Activated T-helper 1 cell treated with Interleukin-2 at 50 U/mL for 16 hours (primary cell): ENCODE measurements at regions not wholly inside any gene's neighbourhood (a gene's known extent, or its start where the extent isn't known, plus 50 kb on each side); places are given as distances from the start of the nearest gene placed in this dataset.
"Not testable (repeated sequence)": the region's sequence is repeated elsewhere in the genome, so short reads cannot be mapped to it uniquely, and the experiment has no call there.

Source experiments
- DNase-seq: peaks from one replicate; pipeline ENCODE4 v3.0.0-alpha.2; 2020; ENCODE audit warnings: low read depth

GRCh38 chr2:176924909-176925534 lies 287.6 kb upstream of the HNRNPA3 start:
- no peak for DNase-seq

DNA sequence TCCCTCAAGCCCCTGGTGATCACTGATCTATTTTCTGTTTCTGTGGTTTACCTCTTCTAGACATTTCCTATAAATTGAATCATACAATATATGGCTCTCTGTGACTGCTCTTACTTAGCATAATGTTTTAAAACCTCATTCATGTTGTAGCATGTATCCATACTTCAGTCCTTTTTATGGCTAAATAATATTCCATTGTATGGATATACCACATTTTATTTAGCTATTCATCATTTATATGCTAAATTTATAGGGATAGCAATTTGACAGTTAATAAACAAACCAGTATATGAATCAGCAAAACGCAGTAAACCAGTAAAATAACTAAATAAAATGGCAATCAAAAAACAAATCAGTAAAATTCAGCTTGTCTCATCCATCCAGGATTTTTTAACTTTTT lies 286.1 kb upstream of the HNRNPA3 start:
- DNase-seq = no peak

DNA sequence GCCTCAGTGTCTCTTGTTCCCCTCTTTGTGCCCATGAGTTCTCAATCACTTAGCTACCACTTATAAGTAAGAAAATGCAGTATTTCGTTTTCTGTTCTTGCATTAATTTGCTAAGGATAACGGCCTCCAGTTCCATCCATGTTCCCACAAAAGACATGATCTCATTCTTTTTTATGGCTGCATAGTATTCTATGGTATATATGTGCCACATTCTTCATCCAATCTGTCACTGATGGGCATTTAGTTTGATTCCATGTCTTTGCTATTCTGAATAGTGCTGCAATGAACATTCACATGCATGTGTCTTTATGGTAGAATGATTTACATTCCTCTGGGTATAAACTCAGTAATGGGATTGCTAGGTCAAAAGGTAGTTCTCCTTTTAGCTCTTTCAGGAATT lies 283.2 kb upstream of the HNRNPA3 start:
- DNase-seq = not testable (repeated sequence)

DNA sequence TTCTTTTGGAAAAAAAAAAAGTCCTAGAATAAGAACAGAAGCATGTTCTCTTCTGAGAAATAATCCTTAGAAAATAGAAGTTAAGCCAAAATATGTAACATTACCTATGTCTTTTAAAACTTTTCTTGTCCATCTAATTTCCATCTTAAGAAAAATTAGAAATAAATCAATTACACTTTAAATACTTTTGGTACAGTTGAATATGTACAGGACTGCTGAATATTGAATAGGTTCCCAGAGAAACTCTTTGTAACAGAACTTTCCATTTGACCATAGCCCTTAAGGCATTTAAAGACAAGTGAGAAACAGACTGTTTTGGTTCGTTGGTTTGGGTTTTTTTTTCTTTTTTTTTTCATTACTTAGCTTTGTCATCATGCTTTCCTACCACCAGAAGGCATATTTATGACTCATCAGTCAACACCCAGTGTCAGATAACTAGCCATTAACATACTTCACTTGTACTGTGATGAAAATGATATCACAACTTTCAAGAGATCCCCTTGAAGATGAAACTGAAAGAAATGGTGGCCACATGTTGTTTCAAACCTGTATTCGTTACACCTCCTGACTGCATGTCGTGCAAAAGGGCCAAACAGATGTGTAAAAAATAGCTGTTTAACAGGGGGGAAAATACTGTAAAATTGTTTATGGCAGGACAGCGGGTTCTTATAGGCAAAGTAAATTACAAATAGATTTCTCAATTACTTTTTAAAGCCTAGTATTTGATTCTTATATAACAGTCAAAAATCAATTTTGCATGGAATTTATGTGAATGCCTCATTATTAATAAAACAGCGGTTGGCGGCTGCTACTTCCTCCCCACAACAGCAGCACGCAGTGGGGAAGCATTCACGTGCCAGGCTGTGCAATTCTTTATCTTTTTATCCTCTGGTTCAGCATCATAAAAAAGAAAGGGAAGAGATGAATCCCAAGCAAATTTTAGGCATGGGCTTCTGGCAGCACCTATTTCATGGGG lies 280.7 kb upstream of the HNRNPA3 start:
- no peak for DNase-seq

GRCh38 chr2:176934131-176934530 lies 278.5 kb upstream of the HNRNPA3 start:
- no peak for DNase-seq

- DNase-seq = no peak
Observed at GRCh38 chr2:176934869-176935415, 277.7 kb upstream of the HNRNPA3 start.

- DNase-seq = no peak
Observed at GRCh38 chr2:176935543-176936102, 277.0 kb upstream of the HNRNPA3 start.

GRCh38 chr2:176936410-176936809 lies 276.2 kb upstream of the HNRNPA3 start:
- no peak for DNase-seq

DNA sequence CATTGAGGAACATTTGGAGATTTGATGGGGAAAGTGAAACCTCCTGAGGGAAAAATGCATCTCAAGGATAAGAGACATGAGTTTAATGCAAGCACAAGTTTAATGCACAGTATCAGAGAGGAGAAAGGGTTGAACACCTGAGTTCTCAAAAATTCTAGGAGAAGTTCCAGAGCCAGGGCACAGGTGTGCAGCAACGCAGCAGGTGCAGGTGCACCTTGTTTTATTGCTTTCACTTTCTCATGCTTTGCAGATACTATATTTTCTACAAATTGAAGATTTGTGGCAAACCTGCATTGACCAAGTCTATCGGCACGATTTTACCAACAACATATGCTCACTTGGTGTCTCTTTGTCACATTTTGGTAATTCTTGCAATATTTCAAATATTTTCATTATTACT lies 267.6 kb upstream of the HNRNPA3 start:
- DNase-seq = no peak

DNA sequence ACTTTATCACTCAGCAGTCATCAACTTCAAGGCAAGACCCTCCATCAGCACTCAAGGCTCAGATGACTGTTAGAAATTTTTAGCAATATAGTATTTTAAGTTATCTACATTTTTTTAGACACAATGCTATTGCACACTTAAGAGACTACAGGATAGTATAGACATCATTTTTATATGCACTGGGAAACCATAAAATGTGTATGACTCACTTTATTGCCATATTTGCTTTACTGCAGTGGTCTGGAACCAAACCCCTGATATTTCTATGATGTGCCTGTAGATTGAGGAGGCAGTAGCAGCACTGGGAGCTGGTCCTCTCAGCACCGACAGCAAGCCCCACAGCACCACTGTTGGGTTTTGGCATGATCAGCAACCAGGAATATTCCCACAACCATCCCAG lies 264.8 kb upstream of the HNRNPA3 start:
- no peak for DNase-seq

GRCh38 chr2:176951218-176951617 lies 261.4 kb upstream of the HNRNPA3 start:
- not testable (repeated sequence) for DNase-seq

DNA sequence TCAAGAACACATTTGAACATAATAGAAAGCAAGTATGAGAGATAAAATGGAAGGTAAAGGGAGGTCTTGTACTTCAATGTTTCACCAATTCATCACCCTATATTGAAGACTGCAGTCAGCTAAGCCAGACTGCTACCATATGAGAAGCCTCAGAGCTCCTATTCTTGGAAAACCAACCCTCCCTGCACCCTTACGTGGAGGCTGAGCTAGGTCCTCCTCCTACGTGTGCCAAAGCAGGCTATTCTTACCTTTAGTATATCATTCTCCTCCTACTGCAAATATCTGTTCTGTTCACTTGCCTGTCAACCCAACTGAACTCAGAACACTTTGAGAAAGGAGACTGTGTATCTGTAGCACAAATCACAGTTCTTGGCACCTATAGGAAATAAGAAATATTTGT lies 255.8 kb upstream of the HNRNPA3 start:
- DNase-seq = no peak

DNA sequence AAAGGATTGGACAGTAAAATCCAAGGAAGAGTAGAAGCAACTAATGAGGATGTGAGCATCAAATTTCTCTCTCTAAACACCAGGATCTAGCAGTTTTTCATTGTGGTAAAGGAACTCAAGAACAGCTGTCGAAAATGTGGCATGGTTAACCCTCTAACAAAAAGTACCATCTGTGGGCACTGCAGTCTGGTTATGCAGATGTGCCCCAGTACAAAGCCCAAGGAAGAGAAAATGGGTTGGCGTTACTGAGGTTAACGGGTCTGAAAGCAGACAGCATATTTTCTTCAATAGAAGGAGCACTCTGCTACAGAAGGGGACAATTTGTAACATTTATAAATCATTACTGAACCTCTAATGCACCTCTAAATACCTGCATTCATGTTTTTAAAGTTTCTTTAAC lies 253.0 kb upstream of the HNRNPA3 start:
- DNase-seq = no peak

DNA sequence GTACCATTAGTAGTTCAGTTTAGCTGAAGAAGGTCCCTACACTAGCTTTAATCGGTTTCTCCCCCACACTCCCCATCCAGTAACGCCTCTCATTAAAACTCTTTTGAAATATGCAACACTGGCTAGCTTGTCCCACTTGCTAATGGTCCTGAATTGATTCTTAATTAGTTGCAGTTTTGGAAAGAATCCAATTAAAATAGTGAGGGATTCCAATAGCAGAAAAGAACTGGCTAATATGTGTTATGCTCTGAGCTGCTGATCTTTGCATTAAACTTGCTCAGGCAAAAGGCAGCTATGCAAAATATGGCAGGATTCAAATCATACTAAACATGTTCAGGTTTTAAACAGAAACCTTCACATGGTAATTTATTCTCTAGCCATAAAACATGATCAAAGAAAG lies 252.5 kb upstream of the HNRNPA3 start:
- no peak for DNase-seq

GRCh38 chr2:176960736-176961520 lies 251.7 kb upstream of the HNRNPA3 start:
- DNase-seq = no peak

DNA sequence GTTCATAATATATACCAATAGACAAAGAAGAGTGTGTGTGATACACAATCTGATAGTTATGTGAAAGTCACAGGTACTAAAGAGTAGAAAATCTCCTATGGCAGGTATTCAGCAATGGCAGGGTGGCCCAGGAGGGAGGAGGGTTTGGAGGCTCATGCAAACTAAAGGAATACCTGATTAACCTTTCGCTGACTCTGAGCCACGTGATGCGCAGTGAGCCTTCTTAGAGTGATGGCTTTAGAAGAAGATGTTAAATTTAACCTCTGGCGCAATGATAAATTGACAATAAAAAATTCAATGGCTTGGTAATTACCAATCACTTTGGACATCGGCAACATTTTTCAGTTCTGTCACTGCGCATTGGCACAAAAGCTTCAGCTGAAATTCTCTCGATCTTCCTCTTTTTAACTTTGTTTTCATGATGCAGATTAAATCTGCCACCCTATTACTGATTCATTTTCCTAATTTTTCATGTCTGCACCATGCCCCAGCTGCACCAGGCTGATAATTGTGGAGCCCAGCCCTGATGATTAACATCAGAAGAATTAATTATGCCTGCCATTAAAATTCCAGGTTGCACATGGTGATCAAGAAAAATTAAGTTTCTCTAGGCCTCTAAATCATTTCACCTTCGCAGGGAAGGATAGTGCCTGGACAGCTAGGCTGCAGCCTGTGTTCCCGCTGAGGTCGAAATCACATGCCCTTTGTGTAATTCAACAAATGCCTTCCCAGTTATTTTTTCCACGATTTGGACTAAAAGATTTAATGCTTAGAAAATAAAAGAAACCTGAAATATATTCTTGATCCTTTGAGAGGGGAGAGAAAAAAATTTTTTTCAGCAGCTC lies 250.6 kb upstream of the HNRNPA3 start:
- DNase-seq = no peak

DNA sequence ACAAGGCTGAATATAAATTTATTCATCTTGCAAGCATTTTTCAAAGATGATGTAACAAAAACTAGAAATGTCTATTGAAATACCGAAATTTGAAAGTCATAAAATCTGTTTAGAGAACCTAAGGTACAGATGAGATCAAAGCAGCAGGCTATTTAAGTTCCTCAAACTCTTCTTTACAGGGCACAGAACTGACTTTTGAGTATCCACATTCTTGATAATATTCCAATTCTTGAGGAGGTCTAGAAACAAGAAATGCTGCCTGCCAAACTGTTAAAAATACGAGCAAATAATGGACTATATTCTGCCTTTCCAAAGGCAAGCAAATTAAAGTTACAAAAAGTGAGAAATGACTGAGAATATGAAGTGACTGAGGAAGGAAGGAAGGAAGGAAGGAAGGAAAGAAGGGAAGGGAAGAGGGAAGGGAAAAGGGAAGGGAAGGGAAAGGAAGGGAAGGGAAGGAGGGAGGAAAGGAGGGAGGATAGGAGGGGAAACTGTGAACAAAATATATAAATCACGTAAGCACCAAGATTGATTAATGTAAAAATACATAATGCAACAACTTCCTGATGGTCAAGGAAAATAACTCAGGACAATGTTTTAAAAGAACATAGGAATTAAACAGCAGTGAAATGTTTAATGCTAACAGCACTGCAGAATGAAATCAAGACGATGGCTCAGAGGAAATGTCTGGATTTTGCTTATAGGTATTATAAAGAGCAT lies 248.9 kb upstream of the HNRNPA3 start:
- DNase-seq = no peak

DNA sequence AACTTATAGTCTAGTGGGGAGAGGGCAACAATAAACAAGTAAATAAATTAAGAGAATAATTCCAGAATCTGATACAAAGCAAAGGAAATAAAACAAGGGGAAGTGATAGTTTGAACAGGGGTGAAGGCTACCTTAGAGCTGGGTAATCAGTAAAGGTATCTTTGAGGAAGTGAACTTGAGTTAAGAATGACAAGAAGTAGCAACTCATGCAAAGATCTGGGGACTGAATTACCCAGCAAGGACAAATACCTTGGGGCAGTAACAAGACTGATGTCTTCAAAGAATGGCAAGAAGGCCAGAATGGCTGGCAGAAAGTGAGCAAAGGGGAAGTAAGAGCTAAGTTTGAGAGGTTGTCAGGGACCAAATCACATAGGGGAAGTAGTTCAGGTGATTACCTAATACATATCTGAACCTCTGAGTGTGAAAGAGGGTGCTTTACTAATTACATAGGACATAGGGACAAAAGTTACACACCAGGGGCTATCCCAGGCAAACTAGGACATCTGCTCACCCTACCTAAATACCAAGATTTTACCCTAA lies 244.6 kb upstream of the HNRNPA3 start:
- DNase-seq = no peak

DNA sequence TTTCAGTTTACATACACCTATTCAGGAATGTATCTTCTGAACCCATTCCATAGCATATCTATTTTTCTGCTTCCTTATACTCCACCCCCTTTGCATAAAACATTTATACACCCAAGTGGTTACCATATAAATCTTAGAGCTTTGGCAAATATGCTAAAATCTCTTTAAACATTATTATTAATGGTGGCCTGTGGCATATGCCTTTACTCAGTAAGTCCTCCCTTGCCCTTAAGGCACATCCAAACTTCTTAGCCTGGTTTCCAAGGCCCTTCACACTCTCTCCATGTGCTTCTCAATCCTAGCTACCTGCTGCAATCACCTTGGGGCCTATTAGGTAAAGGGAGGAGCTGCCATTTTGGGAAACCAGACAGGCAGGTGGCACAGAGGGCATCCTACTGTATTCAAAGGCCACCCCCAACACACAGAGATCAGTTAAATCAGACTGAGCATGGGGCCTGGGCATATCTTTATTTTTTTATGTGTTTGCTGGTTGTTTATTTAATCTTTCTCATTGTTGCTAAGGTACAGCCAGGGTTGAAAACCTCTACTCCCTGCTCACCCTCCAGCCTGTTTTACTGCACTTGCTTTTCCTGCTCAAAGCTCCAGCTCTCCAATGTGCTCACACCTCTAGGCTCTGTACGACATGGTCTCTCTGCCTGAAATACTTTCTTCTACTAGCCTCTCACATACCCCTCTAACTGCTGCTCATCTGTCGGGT lies 242.8 kb upstream of the HNRNPA3 start:
- DNase-seq = no peak
